ENCODE measurements at regions not wholly inside any gene's neighbourhood (a gene's known extent, or its start where the extent isn't known, plus 50 kb on each side); places are given as distances from the start of the nearest gene placed in this dataset.

DNA sequence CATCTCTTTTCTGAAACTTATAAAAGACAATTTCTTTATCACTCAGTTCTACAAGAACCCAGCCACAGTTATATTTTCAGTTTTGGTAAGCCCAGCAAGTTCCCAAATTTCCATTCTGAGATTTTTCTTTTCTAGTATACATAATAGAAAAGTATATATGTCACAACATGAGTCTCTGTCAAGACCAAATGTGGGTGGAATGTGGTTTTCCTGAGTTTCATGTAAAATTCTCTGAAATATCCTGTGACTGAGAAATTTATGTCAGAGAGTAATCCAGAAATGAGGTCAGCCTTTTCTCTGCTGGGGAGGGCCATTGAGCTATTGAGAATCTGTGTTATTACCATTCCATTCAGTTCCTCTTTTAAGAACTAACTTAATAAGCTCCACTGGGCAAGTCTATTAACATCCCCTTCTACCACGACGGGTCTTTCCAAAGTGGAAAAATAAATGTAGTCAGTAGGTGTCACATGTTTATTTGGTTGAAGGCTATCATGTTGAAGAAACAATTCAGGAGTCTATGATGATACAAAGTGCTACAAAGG is 100.7 kb upstream of the HMGN3 start:
- Histone ChIP-seq H3K4me1 (no peaks in the 10 kb centered on the region), H3K27me3 (no peaks in the 10 kb centered on the region), H3K9me3 (no peaks in the 10 kb centered on the region), H3K4me3 (no peak overlapping the region), H3K36me3 (no peaks in the 10 kb centered on the region), H3K27ac (no peak overlapping the region)
- DNase-seq = no peak
- intact Hi-C loops (cut with DNase I; ENCODE audit: low total_unique reads) = no loop called here
- TF ChIP-seq, protein P1, sequence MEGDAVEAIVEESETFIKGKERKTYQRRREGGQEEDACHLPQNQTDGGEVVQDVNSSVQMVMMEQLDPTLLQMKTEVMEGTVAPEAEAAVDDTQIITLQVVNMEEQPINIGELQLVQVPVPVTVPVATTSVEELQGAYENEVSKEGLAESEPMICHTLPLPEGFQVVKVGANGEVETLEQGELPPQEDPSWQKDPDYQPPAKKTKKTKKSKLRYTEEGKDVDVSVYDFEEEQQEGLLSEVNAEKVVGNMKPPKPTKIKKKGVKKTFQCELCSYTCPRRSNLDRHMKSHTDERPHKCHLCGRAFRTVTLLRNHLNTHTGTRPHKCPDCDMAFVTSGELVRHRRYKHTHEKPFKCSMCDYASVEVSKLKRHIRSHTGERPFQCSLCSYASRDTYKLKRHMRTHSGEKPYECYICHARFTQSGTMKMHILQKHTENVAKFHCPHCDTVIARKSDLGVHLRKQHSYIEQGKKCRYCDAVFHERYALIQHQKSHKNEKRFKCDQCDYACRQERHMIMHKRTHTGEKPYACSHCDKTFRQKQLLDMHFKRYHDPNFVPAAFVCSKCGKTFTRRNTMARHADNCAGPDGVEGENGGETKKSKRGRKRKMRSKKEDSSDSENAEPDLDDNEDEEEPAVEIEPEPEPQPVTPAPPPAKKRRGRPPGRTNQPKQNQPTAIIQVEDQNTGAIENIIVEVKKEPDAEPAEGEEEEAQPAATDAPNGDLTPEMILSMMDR (IDR thresholded peaks at IDR 0.05) = no peak

- Histone ChIP-seq H3K27me3 (no peaks in the 10 kb centered on the region), H3K27ac (no peak overlapping the region), H3K4me3 (no peak overlapping the region), H3K36me3 (no peaks in the 10 kb centered on the region), H3K9me3 (no peaks in the 10 kb centered on the region), H3K4me1 (no peaks in the 10 kb centered on the region)
- intact Hi-C loops (cut with DNase I; ENCODE audit: low total_unique reads) = no loop called here
- TF ChIP-seq, protein P1 (IDR thresholded peaks at IDR 0.05) = no peak
- no peak for DNase-seq
These were observed 100.2 kb upstream of the HMGN3 start for GRCh38 chr6:79334674-79335073.

DNA sequence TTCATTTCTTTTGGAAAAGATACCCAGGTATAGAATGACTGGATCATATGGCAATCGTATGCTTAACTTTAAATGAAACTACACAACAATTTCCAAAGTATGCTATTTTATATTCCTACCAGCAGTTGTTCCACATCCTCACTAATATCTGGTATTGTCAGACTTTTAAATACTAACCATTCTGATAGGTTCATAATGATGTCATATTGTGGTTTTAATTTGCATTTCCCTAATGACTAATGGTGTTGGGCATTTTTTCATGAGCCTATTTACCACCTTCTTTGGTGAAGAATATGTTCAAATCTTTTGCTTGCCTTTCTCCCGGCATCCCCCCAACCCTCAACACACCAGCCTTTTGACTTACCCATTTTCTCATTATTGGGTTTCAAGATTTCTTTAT is 96.2 kb upstream of the HMGN3 start:
- no peaks in the 10 kb centered on the region for H3K36me3 ChIP-seq
- H3K4me1 ChIP-seq = no peaks in the 10 kb centered on the region
- peaks cover 0 to under 1% (median 0%) of the 10 kb centered on the region in 3 donors for H3K9me3 ChIP-seq
- intact Hi-C loops (cut with DNase I; ENCODE audit: low total_unique reads) = no loop called here
- DNase-seq = no peak
- no peak overlapping the region for H3K4me3 ChIP-seq
- no peaks in the 10 kb centered on the region for H3K27me3 ChIP-seq
- H3K27ac ChIP-seq = no peak overlapping the region
- TF ChIP-seq, protein P1 (IDR thresholded peaks at IDR 0.05) = no peak

DNA sequence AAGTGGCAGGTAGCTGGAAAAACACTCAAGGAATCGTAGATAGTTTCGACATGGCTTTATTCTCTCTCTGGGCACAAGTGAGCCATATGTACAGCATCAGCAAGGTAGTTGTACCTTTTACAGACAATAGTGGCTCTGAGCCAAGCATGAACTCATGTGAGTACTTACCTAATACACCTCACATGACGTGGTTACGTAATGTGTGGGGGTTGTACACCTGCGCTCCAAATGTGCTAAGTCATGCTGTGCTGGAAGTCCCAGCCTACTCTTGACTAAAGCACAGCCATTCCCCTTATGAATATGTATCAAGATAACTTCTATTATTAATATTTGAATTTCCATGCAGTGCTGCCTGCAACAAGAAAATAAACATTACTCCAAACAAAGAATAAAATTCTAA is 78.8 kb upstream of the HMGN3 start:
- no peak overlapping the region for H3K27ac ChIP-seq
- DNase-seq = no peak
- intact Hi-C loops (cut with DNase I; ENCODE audit: low total_unique reads) = no loop called here
- no peaks in the 10 kb centered on the region for H3K36me3 ChIP-seq
- TF ChIP-seq, protein P1 (IDR thresholded peaks at IDR 0.05) = no peak
- no peaks in the 10 kb centered on the region for H3K9me3 ChIP-seq
- no peak overlapping the region for H3K4me3 ChIP-seq
- no peaks in the 10 kb centered on the region for H3K27me3 ChIP-seq
- H3K4me1 ChIP-seq = no peaks in the 10 kb centered on the region

GRCh38 chr6:79307321-79308036 is 73.0 kb upstream of the HMGN3 start:
- no peaks in the 10 kb centered on the region for H3K9me3 ChIP-seq
- no peaks in the 10 kb centered on the region for H3K27me3 ChIP-seq
- no peaks in the 10 kb centered on the region for H3K4me1 ChIP-seq
- intact Hi-C loops (cut with DNase I; ENCODE audit: low total_unique reads) = no loop called here
- TF ChIP-seq, protein P1 (IDR thresholded peaks at IDR 0.05) = no peak
- no peak overlapping the region for H3K4me3 ChIP-seq
- no peak overlapping the region for H3K27ac ChIP-seq
- no peaks in the 10 kb centered on the region for H3K36me3 ChIP-seq
- DNase-seq = no peak
